Endothelial cell of umbilical vein (primary cell): ENCODE measurements at regions not wholly inside any gene's neighbourhood (a gene's known extent, or its start where the extent isn't known, plus 50 kb on each side); places are given as distances from the start of the nearest gene placed in this dataset.

Experiments
- BruUV-seq: library from RNA; stranded (reverse); fragments of 400-500 nt; replicated peaks from 2 replicates; lab custom pipeline; 2021; lab: Mats Ljungman, UMichigan
- CTCF ChIA-PET: fragments of 300-600, 350-600 bp; sonication (Branson Sonifier 250); formaldehyde crosslinking; loops from one replicate; lab custom pipeline; 2021; ENCODE audit warnings: antibody characterized with exemption, inconsistent platforms; lab: Charles Lee
- POLR2A ChIA-PET: fragments of 300-600, 350-600 bp; sonication (Branson Sonifier 250); formaldehyde crosslinking; loops from one replicate; lab custom pipeline; 2021; ENCODE audit warnings: antibody characterized with exemption, inconsistent platforms; lab: Charles Lee
- DNase-seq: peaks from one replicate; pipeline ENCODE4 v3.0.0-alpha.2; 2011; ENCODE audit warnings: low read depth, low spot score
- FAIRE-seq: peaks from 2 replicates; lab custom pipeline; 2011; peaks lifted over from hg19 to GRCh38; lab: Jason Lieb, UNC
- H2AFZ ChIP-seq: 2 replicates; pipeline ENCODE4 v1.6.0; 2012; ENCODE audit warnings: low read depth, low read length, control low read depth, inconsistent platforms
- H3K27ac ChIP-seq: 2 replicates; pipeline ENCODE4 v1.5.1; 2011; ENCODE audit warnings: low read depth, mild to moderate bottlenecking, control low read depth, low read length, moderate library complexity; ENCODE audit not compliant: insufficient read depth
- H3K27me3 ChIP-seq, 2 experiments: 2 replicates each; pipeline versions ENCODE4 v1.6.0 to v1.6.1; 2011; ENCODE audit warnings: low read length in 2 of 2, mixed read lengths in 1 of 2; ENCODE audit not compliant: control insufficient read depth in 2 of 2, insufficient read depth in 2 of 2
- H3K36me3 ChIP-seq, 2 experiments: 2 replicates in 1 of 2; 3 replicates in 1 of 2; pipeline ENCODE4 v1.5.1; 2011; ENCODE audit warnings: low read length in 2 of 2, mild to moderate bottlenecking in 1 of 2, moderate library complexity in 1 of 2; ENCODE audit not compliant: control insufficient read depth in 2 of 2, insufficient read depth in 2 of 2; ENCODE audit errors: extremely low read depth in 1 of 2
- H3K4me1 ChIP-seq: 3 replicates; pipeline ENCODE4 v1.5.1; 2011; ENCODE audit warnings: mild to moderate bottlenecking, low read length; ENCODE audit not compliant: control insufficient read depth, insufficient read depth; ENCODE audit errors: extremely low read depth
- H3K4me2 ChIP-seq: 2 replicates; pipeline ENCODE4 v1.6.1; 2011; ENCODE audit warnings: low read length, control low read depth, mixed read lengths; ENCODE audit not compliant: insufficient read depth
- H3K4me3 ChIP-seq, 3 experiments: fragments of 200-600 bp in 1 of 3; sonication (generic), shearing (Covaris generic) in 1 of 3; replicated peaks in 1 of 3; 2 replicates each; pipeline ENCODE4 v1.5.1; 2011 to 2016; ENCODE audit warnings: control low read depth in 3 of 3, low read length in 3 of 3, mild to moderate bottlenecking in 2 of 3, inconsistent platforms in 1 of 3, low read depth in 1 of 3, moderate library complexity in 1 of 3; ENCODE audit not compliant: insufficient read depth in 1 of 3
- H3K79me2 ChIP-seq: 2 replicates; pipeline ENCODE4 v1.6.0; 2012; ENCODE audit warnings: low read length, inconsistent platforms; ENCODE audit not compliant: control insufficient read depth, insufficient read depth
- H3K9ac ChIP-seq: replicated peaks from 2 replicates; pipeline ENCODE3; 2011; ENCODE audit warnings: low read length, control low read depth; ENCODE audit not compliant: insufficient read depth; ENCODE audit errors: extremely low read depth
- H3K9me1 ChIP-seq: replicated peaks from 3 replicates; pipeline ENCODE4 v1.6.0; 2011; ENCODE audit warnings: mild to moderate bottlenecking, low read length; ENCODE audit not compliant: control insufficient read depth, insufficient read depth; ENCODE audit errors: extremely low read depth
- H3K9me3 ChIP-seq: replicated peaks from 2 replicates; pipeline ENCODE4 v1.5.1; 2012; ENCODE audit warnings: low read length, inconsistent platforms; ENCODE audit not compliant: control insufficient read depth, insufficient read depth
- H4K20me1 ChIP-seq: replicated peaks from 2 replicates; pipeline ENCODE3; 2011; ENCODE audit warnings: mild to moderate bottlenecking, low read length; ENCODE audit not compliant: control insufficient read depth, insufficient read depth; ENCODE audit errors: extremely low read depth
- FOS ChIP-seq: IDR thresholded peaks from 2 replicates; pipeline ENCODE4 v1.6.1; 2011; ENCODE audit warnings: mild to moderate bottlenecking, low read length, moderate library complexity, borderline replicate concordance; ENCODE audit not compliant: insufficient read depth
- GATA2 ChIP-seq: IDR thresholded peaks from 2 replicates; pipeline ENCODE4 v1.7.0; 2011; ENCODE audit warnings: low read depth, mild to moderate bottlenecking, moderate library complexity, mixed read lengths, low read length; ENCODE audit not compliant: insufficient read length, insufficient read depth
- JUN ChIP-seq: IDR thresholded peaks from 2 replicates; pipeline ENCODE4 v1.6.1; 2011; ENCODE audit warnings: borderline replicate concordance, low read depth; ENCODE audit not compliant: insufficient read length, insufficient read depth
- POLR2A ChIP-seq: IDR thresholded peaks from 2 replicates; pipeline ENCODE4 v1.6.1; 2012; ENCODE audit warnings: low read depth, mild to moderate bottlenecking, control low read depth, low read length
- POLR2AphosphoS5 ChIP-seq: IDR thresholded peaks from 2 replicates; pipeline ENCODE4 v1.6.1; 2012; ENCODE audit warnings: low read depth, mild to moderate bottlenecking, control low read depth, low read length, moderate library complexity; ENCODE audit not compliant: insufficient read depth
- dilution Hi-C: fragments of 300-500 bp; cut with MboI; formaldehyde crosslinking; loops from one replicate; pipeline ENCODE4 v1.15.0; 2019; ENCODE audit warnings: low sequenced_read_pairs; ENCODE audit not compliant: extremely low pct_ligation_motif_present
- intact Hi-C: fragments of 100-400 bp; cut with micrococcal nuclease; formaldehyde crosslinking; loops from one replicate; pipeline ENCODE4 v1.10.0; 2022
- TF ChIP-seq, protein P1 (sequence below), 2 donors: IDR thresholded peaks; 1 replicate in 1 of 2; 2 replicates in 1 of 2; pipeline ENCODE4 v1.5.1; 2011; ENCODE audit warnings: low read length in 2 of 2, mild to moderate bottlenecking in 2 of 2, moderate library complexity in 2 of 2, control low read depth in 1 of 2, inconsistent platforms in 1 of 2, low read depth in 1 of 2; ENCODE audit not compliant: insufficient read depth in 1 of 2; ENCODE audit errors: extremely low read depth in 1 of 2
- TF ChIP-seq, protein P2 (sequence below): IDR thresholded peaks from 2 replicates; pipeline ENCODE4 v1.6.1; 2011; ENCODE audit not compliant: insufficient read depth, insufficient read length

DNA sequence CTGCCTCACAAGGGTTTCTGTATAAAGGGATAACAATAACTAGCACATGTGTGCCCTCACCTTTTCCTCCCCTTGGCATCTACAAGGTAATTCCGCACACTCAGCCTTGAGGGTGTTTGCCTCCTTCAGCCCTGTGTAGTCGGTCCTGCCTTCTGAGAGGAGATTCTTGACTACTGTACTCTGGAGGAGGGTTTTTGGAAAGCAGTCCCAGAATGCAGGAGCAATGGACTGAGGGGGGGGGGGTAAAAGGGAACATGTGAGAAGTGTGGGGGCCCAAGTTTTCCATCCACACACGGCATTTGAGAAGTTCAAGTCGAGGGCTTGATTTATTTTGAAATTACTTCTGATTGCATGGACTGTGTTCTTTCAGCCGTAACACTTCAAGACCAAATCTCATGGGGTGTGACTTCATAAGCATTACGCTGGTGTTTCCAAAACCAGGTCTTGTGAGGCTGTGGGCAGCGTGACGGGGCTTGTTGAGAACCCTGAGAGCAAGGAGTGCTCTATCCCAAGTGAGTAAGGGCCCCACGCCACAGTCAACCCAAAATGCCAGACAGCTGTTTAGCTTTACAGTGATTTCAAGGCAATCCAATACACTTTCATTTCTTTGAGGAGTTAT is 198.7 kb upstream of the MEIS1 start:
- no peaks in the 10 kb centered on the region for H3K9me1 ChIP-seq
- no peaks in the 10 kb centered on the region for H3K9me3 ChIP-seq
- dilution Hi-C loops (no loop called here), intact Hi-C loops (loop anchor here (5.0 kb wide), 1 partner anchor 731 kb away; no protein-coding TSS in a partner anchor)
- H3K27ac ChIP-seq = no peak overlapping the region
- no peak for FAIRE-seq
- ChIA-PET CTCF (no interaction called here), POLR2A (no interaction called here)
- no peaks in the 10 kb centered on the region for H3K27me3 ChIP-seq
- no peak for DNase-seq
- no peaks in the 10 kb centered on the region for H3K36me3 ChIP-seq
- no TSS peak for BruUV-seq
- H3K4me3 ChIP-seq = no peak overlapping the region
- no peaks in the 10 kb centered on the region for H3K79me2 ChIP-seq
- no peak overlapping the region for H2AFZ ChIP-seq
- no peak overlapping the region for H3K4me2 ChIP-seq
- H4K20me1 ChIP-seq = no peaks in the 10 kb centered on the region
- H3K4me1 ChIP-seq = no peaks in the 10 kb centered on the region
- no peak overlapping the region for H3K9ac ChIP-seq
- TF ChIP-seq GATA2 = no peak
- no peak for TF ChIP-seq FOS
- TF ChIP-seq, protein P1, sequence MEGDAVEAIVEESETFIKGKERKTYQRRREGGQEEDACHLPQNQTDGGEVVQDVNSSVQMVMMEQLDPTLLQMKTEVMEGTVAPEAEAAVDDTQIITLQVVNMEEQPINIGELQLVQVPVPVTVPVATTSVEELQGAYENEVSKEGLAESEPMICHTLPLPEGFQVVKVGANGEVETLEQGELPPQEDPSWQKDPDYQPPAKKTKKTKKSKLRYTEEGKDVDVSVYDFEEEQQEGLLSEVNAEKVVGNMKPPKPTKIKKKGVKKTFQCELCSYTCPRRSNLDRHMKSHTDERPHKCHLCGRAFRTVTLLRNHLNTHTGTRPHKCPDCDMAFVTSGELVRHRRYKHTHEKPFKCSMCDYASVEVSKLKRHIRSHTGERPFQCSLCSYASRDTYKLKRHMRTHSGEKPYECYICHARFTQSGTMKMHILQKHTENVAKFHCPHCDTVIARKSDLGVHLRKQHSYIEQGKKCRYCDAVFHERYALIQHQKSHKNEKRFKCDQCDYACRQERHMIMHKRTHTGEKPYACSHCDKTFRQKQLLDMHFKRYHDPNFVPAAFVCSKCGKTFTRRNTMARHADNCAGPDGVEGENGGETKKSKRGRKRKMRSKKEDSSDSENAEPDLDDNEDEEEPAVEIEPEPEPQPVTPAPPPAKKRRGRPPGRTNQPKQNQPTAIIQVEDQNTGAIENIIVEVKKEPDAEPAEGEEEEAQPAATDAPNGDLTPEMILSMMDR (IDR thresholded peaks at IDR 0.05; ENCODE audit: extremely low read depth in 1 of 2, insufficient read depth in 1 of 2, low read depth in 1 of 2, low read length in 2 of 2) = no peak
- no peak for TF ChIP-seq POLR2A
- no peak for TF ChIP-seq JUN
- TF ChIP-seq, protein P2, sequence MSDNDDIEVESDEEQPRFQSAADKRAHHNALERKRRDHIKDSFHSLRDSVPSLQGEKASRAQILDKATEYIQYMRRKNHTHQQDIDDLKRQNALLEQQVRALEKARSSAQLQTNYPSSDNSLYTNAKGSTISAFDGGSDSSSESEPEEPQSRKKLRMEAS = no peak
- no peak for TF ChIP-seq POLR2AphosphoS5
